ENCODE measurements at regions not wholly inside any gene's neighbourhood (a gene's known extent, or its start where the extent isn't known, plus 50 kb on each side); places are given as distances from the start of the nearest gene placed in this dataset.

DNA sequence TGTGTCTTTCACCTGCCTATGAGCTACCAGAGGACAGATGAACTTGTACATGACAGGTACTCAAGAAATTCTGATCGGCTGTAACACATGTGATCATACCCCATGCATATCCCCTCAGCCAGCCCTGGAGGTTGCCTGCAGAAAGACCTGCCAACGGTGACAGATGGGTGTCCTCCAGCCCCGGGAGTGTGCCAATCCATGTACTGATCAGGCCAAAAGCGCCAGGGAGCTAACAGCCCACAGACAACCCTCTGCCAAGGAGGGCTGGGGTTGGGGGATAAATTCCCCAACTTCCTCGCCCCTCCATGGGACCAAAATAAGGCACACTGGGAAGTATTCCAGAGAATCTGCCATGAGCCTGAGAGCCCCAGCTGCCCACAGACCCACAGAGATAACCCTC is 189.4 kb downstream of the CCT6B start:
- H3K9me3 ChIP-seq (ENCODE audit: low read depth, low read length, poor library complexity, severe bottlenecking) = no peaks in the 10 kb centered on the region
- no peak for DNase-seq (ENCODE audit: low spot score)
- no TSS peak for BruUV-seq (replicated peaks)
- no peaks in the 10 kb centered on the region for H3K36me3 ChIP-seq (ENCODE audit: insufficient read depth, low read length, poor library complexity, severe bottlenecking)
- H3K27ac ChIP-seq (ENCODE audit: low read depth, low read length, poor library complexity, severe bottlenecking) = no peak overlapping the region
- H3K4me1 ChIP-seq (ENCODE audit: insufficient read depth, low read length, poor library complexity, severe bottlenecking) = no peaks in the 10 kb centered on the region
- peaks cover 3% of the 10 kb centered on the region for H3K27me3 ChIP-seq (replicated peaks; ENCODE audit: insufficient read depth, low read depth, low read length, poor library complexity)
- ChIA-PET CTCF (no interaction called here), POLR2A (ENCODE audit: low non-redundant PET) (no interaction called here)
- intact Hi-C loops (cut with micrococcal nuclease; ENCODE audit: unreplicated experiment) = no loop called here
- TF ChIP-seq EZH2 (IDR thresholded peaks at IDR 0.05; ENCODE audit: borderline replicate concordance, low read depth, low read length, poor library complexity, severe bottlenecking) = no peak
- TF ChIP-seq, protein P1, sequence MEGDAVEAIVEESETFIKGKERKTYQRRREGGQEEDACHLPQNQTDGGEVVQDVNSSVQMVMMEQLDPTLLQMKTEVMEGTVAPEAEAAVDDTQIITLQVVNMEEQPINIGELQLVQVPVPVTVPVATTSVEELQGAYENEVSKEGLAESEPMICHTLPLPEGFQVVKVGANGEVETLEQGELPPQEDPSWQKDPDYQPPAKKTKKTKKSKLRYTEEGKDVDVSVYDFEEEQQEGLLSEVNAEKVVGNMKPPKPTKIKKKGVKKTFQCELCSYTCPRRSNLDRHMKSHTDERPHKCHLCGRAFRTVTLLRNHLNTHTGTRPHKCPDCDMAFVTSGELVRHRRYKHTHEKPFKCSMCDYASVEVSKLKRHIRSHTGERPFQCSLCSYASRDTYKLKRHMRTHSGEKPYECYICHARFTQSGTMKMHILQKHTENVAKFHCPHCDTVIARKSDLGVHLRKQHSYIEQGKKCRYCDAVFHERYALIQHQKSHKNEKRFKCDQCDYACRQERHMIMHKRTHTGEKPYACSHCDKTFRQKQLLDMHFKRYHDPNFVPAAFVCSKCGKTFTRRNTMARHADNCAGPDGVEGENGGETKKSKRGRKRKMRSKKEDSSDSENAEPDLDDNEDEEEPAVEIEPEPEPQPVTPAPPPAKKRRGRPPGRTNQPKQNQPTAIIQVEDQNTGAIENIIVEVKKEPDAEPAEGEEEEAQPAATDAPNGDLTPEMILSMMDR (conservative IDR thresholded peaks at IDR 0.05; ENCODE audit: low read depth, low read length) = no peak
- H3K4me3 ChIP-seq (ENCODE audit: low read depth, low read length, poor library complexity, severe bottlenecking) = no peak overlapping the region

DNA sequence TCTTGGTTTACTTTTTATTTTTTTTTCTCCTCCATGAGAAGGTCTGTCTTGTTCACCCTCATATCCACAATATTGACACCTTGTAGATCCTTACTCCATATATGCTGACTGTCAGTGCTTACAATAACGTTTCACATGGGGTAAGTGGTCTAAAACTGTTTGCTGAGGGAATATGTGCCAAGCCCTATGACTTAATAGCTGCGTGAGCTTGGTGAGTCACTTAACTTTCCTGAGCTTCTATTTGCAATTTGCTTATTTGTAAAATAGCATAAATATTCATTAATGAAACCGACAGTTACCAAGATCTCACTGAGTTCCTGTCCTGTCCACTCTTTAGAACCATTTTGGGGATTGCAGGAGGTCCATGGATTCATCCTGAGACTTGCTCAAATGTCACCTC is 190.7 kb downstream of the CCT6B start:
- intact Hi-C loops (cut with micrococcal nuclease; ENCODE audit: unreplicated experiment) = no loop called here
- Histone ChIP-seq H3K27me3 (replicated peaks; ENCODE audit: insufficient read depth, low read depth, low read length, poor library complexity) (peaks cover 3% of the 10 kb centered on the region), H3K4me3 (ENCODE audit: low read depth, low read length, poor library complexity, severe bottlenecking) (no peak overlapping the region), H3K4me1 (ENCODE audit: insufficient read depth, low read length, poor library complexity, severe bottlenecking) (no peaks in the 10 kb centered on the region), H3K36me3 (ENCODE audit: insufficient read depth, low read length, poor library complexity, severe bottlenecking) (no peaks in the 10 kb centered on the region), H3K9me3 (ENCODE audit: low read depth, low read length, poor library complexity, severe bottlenecking) (no peaks in the 10 kb centered on the region), H3K27ac (ENCODE audit: low read depth, low read length, poor library complexity, severe bottlenecking) (no peak overlapping the region)
- no peak for TF ChIP-seq EZH2 (IDR thresholded peaks at IDR 0.05; ENCODE audit: borderline replicate concordance, low read depth, low read length, poor library complexity, severe bottlenecking)
- TF ChIP-seq, protein P1 (conservative IDR thresholded peaks at IDR 0.05; ENCODE audit: low read depth, low read length) = no peak
- no TSS peak for BruUV-seq (replicated peaks)
- no peak for DNase-seq (ENCODE audit: low spot score)
- CTCF ChIA-PET = no interaction called here
- POLR2A ChIA-PET (ENCODE audit: low non-redundant PET) = no interaction called here

DNA sequence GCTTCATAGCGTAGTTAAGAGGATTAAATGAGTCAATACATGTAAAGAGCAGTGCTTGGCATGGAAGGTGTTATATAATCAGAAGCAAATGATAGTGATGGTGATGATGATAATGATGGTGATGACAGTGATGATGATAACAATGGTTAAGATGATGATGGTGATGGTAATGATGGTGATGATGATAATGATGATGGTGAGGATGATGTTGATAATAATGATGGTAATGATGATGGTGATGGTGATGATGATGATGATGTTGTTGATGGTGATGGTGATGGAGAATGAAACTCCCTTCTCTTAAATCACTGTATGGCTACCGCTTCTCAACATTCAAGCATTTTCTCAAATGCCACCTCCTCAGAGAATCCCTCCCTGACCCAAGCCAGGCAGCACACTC is 190.5 kb downstream of the TMEM132E start:
- no peak overlapping the region for H3K4me3 ChIP-seq (ENCODE audit: low read depth, low read length, poor library complexity, severe bottlenecking)
- no peaks in the 10 kb centered on the region for H3K9me3 ChIP-seq (ENCODE audit: low read depth, low read length, poor library complexity, severe bottlenecking)
- intact Hi-C loops (cut with micrococcal nuclease; ENCODE audit: unreplicated experiment) = no loop called here
- no peak for DNase-seq (ENCODE audit: low spot score)
- BruUV-seq (replicated peaks) = no TSS peak
- ChIA-PET CTCF (no interaction called here), POLR2A (ENCODE audit: low non-redundant PET) (no interaction called here)
- H3K4me1 ChIP-seq (ENCODE audit: insufficient read depth, low read length, poor library complexity, severe bottlenecking) = no peaks in the 10 kb centered on the region
- H3K27ac ChIP-seq (ENCODE audit: low read depth, low read length, poor library complexity, severe bottlenecking) = no peak overlapping the region
- peaks cover 3% of the 10 kb centered on the region for H3K27me3 ChIP-seq (replicated peaks; ENCODE audit: insufficient read depth, low read depth, low read length, poor library complexity)
- TF ChIP-seq EZH2 (IDR thresholded peaks at IDR 0.05; ENCODE audit: borderline replicate concordance, low read depth, low read length, poor library complexity, severe bottlenecking) = no peak
- TF ChIP-seq, protein P1 (conservative IDR thresholded peaks at IDR 0.05; ENCODE audit: low read depth, low read length) = no peak
- no peaks in the 10 kb centered on the region for H3K36me3 ChIP-seq (ENCODE audit: insufficient read depth, low read length, poor library complexity, severe bottlenecking)

Measured in A673 (cell line).